Upper lobe of right lung (tissue), 1 donor: ENCODE measurements at regions not wholly inside any gene's neighbourhood (a gene's known extent, or its start where the extent isn't known, plus 50 kb on each side); places are given as distances from the start of the nearest gene placed in this dataset.

Experiments
- ATAC-seq: fragments of 200-7000 bp; cut with Tn5 transposase; one replicate; pipeline ENCODE4 v1.9.1; 2020; ENCODE audit warnings: mild to moderate bottlenecking, moderate library complexity
- DNase-seq: peaks from one replicate; pipeline ENCODE4 v3.0.0-alpha.2; 2020
- H3K27ac ChIP-seq: fragments of 200-600 bp; one replicate; pipeline ENCODE4 v1.8.0; 2022
- H3K27me3 ChIP-seq: fragments of 200-600 bp; one replicate; pipeline ENCODE4 v1.8.0; 2022; ENCODE audit warnings: mild to moderate bottlenecking
- H3K36me3 ChIP-seq: fragments of 200-600 bp; one replicate; pipeline ENCODE4 v1.8.0; 2022
- H3K4me1 ChIP-seq: fragments of 200-600 bp; one replicate; pipeline ENCODE4 v1.8.0; 2022
- H3K4me3 ChIP-seq: fragments of 200-600 bp; one replicate; pipeline ENCODE4 v1.8.0; 2022; ENCODE audit warnings: mild to moderate bottlenecking
- H3K9me3 ChIP-seq: fragments of 200-600 bp; one replicate; pipeline ENCODE4 v1.8.0; 2022
- intact Hi-C: fragments of 100-400 bp; cut with DNase I; formaldehyde crosslinking; loops from one replicate; pipeline ENCODE4 v1.11.0; 2022
- TF ChIP-seq, protein P1 (sequence below): fragments of 200-600 bp; IDR thresholded peaks from one replicate; pipeline ENCODE4 v1.8.0; 2022; ENCODE audit warnings: antibody characterized with exemption
- donor health status: DM: no; HTN: yes; CAD: no; lungs with severe emphysema.

DNA sequence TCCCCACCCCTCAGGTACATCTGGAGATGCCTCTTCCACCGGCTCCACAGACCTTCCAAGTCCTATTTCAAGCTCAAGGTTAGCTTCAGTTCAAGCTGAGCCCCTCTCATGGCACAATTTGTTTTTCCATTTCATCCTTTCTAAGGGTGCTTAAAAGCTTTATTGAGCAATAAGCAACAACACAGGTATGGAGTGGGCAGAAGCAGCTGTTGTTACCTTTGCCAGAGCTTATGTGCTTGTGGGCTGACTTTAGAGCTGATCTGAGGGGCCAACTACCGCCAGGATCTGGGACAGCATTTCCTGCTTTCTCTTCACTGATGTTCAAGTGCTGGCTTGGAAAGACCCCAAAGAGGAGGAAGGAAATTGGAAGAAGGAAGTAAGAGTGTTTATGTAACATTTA lies 140.0 kb upstream of the KLHL25 start:
- intact Hi-C loops: no loop called here
- H3K36me3 ChIP-seq: no peaks in the 10 kb centered on the region
- no peak overlapping the region for H3K27ac ChIP-seq
- no peaks in the 10 kb centered on the region for H3K27me3 ChIP-seq
- H3K4me3 ChIP-seq: no peak overlapping the region
- H3K9me3 ChIP-seq: no peaks in the 10 kb centered on the region
- ATAC-seq (peak; percentile 72), DNase-seq (no peak)
- no peaks in the 10 kb centered on the region for H3K4me1 ChIP-seq
- TF ChIP-seq, protein P1, sequence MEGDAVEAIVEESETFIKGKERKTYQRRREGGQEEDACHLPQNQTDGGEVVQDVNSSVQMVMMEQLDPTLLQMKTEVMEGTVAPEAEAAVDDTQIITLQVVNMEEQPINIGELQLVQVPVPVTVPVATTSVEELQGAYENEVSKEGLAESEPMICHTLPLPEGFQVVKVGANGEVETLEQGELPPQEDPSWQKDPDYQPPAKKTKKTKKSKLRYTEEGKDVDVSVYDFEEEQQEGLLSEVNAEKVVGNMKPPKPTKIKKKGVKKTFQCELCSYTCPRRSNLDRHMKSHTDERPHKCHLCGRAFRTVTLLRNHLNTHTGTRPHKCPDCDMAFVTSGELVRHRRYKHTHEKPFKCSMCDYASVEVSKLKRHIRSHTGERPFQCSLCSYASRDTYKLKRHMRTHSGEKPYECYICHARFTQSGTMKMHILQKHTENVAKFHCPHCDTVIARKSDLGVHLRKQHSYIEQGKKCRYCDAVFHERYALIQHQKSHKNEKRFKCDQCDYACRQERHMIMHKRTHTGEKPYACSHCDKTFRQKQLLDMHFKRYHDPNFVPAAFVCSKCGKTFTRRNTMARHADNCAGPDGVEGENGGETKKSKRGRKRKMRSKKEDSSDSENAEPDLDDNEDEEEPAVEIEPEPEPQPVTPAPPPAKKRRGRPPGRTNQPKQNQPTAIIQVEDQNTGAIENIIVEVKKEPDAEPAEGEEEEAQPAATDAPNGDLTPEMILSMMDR: no peak

DNA sequence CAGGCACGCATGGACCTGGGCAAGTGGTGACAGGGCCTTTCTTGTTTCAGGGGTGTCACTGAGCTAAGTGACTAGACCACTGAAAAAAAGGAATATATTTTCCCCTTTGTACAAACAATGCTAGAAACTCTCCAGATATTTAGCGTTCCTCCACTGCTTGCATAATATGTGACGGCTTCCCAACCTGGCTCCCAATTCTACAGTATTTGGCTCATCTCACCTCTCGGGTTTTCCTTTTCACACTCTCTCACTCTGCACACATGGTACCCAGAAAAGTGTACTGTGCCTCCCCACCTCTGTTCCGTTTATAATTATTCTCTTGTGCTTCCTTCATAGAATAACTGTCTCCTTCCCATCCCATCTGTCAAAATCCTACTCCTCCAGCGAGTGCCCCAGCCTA lies 140.5 kb upstream of the KLHL25 start:
- ATAC-seq: no peak

DNA sequence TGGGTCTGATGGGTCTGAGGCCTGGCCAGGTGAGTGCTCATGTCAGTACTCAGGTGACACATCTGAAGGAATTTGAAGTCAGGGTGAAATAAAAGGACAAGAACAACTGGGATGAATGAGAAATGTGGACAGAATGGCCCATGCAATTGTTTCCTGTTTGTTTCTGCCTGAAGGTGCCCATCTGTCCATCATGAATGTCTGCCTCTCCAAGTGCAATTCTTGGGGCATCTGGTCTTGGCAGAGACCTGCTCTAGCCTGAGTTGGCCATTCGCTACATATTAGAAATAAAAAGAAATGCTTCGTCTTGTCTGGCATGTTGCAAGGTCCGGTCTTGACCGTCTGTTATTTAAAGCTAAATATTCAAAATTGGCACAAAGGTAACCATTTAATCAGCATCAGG lies 142.0 kb upstream of the AGBL1 start:
- DNase-seq: no peak
- no peaks in the 10 kb centered on the region for H3K36me3 ChIP-seq
- intact Hi-C loops: no loop called here
- H3K4me3 ChIP-seq: no peak overlapping the region
- ATAC-seq: no peak
- TF ChIP-seq, protein P1: no peak
- H3K27ac ChIP-seq: no peak overlapping the region
- no peaks in the 10 kb centered on the region for H3K9me3 ChIP-seq
- H3K27me3 ChIP-seq: no peaks in the 10 kb centered on the region
- no peaks in the 10 kb centered on the region for H3K4me1 ChIP-seq

More for the DNA sequence above, 140.5 kb upstream of the KLHL25 start:
- Histone ChIP-seq H3K9me3 (no peaks in the 10 kb centered on the region), H3K4me1 (no peaks in the 10 kb centered on the region), H3K27me3 (no peaks in the 10 kb centered on the region), H3K36me3 (no peaks in the 10 kb centered on the region), H3K4me3 (no peak overlapping the region), H3K27ac (no peak overlapping the region)
- TF ChIP-seq, protein P1: no peak
- no peak for DNase-seq
- intact Hi-C loops: no loop called here

DNA sequence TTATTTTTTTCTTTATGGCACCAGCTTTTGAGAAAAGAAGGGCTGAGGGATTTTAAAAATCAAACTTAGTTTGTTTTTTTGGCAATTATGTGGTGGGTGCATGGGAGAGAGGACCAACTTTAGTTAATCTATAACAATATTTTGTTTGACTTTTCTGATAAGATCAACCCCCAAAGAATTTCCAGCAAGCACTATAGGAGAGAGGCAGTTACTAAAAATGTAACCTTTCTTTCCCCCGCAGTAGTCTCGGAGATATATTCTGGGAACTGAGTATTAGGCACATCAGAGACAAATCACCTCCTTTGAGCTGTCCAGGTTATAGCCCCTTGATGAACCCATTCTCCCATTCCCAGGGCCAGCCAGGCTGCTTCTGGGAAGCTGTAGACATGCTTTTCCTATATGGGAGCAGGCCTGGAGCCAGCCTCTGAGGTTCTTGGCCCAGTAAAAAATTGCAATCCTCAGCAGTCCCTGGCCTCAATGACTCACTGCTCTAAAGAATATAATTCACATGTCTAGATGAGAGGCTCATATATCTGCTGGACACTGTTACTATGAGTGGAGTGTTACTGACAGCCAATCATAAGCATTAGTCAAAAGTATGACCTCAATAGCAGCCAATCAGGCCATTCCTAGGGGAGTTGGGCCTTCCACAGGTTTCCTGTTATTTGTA lies 138.3 kb upstream of the AGBL1 start:
- DNase-seq (no peak), ATAC-seq (peak; percentile 60)

DNA sequence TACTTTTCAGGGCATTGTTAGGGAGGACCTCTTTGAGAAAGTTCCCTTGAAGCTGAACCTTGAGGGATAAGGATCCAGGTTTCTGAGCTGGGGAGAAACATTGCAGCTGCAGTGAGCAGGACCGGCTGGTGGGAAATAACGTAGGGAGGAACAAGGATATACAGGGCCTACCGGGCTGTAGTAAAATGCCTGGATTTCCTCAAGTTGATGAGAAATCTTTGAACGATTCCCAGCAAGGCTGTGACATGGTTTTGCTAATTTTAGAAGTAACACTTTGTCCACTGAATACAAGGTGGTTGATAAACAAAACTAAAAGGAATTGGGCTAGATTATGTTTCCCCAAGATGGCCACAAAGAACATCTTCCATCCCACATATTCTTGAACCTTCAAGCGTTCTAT lies 137.0 kb upstream of the AGBL1 start:
- ATAC-seq (no peak), DNase-seq (no peak)
- intact Hi-C loops: no loop called here
- Histone ChIP-seq H3K9me3 (no peaks in the 10 kb centered on the region), H3K4me3 (no peak overlapping the region), H3K36me3 (no peaks in the 10 kb centered on the region), H3K27ac (no peak overlapping the region), H3K27me3 (no peaks in the 10 kb centered on the region), H3K4me1 (no peaks in the 10 kb centered on the region)
- TF ChIP-seq, protein P1: no peak

More for the DNA sequence above, 138.3 kb upstream of the AGBL1 start:
- Histone ChIP-seq H3K27ac (no peak overlapping the region), H3K27me3 (no peaks in the 10 kb centered on the region), H3K36me3 (no peaks in the 10 kb centered on the region), H3K9me3 (no peaks in the 10 kb centered on the region), H3K4me3 (no peak overlapping the region), H3K4me1 (no peaks in the 10 kb centered on the region)
- intact Hi-C loops: no loop called here
- TF ChIP-seq, protein P1: no peak

DNA sequence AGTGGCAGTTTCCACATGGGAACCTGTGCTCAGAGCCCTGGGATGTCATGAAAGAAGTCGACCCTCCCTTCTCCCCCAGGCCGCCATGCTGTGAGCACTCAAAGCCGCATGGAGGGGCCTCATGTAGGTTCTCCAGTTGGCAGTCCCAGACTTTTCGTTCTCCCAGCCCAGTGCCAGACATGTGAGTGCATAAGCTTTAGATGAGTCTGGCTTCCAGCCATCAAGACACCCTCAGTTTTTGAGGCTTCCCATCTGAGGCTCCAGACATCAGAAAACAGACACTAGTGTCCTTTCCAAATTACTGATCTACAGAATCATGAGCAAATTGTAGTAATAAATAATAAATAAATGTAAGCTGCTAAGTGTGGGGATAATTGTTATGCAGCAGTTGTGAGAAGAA lies 136.5 kb upstream of the AGBL1 start:
- DNase-seq: no peak
- Histone ChIP-seq H3K36me3 (no peaks in the 10 kb centered on the region), H3K9me3 (no peaks in the 10 kb centered on the region), H3K4me1 (no peaks in the 10 kb centered on the region), H3K27ac (no peak overlapping the region), H3K27me3 (no peaks in the 10 kb centered on the region), H3K4me3 (no peak overlapping the region)
- TF ChIP-seq, protein P1: no peak
- intact Hi-C loops: no loop called here
- ATAC-seq: no peak
